GM12878 (cell line): ENCODE measurements at regions not wholly inside any gene's neighbourhood (a gene's known extent, or its start where the extent isn't known, plus 50 kb on each side); places are given as distances from the start of the nearest gene placed in this dataset.

ENCODE experiments used
- ATAC-seq: fragments of 200-7000 bp; cut with Tn5 transposase; 3 replicates; pipeline ENCODE4 v1.9.1; 2020; ENCODE audit warnings: mild to moderate bottlenecking, moderate library complexity
- BruUV-seq: library from RNA; stranded (reverse); fragments of 400-500 nt; replicated peaks from 2 replicates; lab custom pipeline; 2021; lab: Mats Ljungman, UMichigan
- CTCF ChIA-PET: fragments of 300-600 bp; sonication (Branson Sonifier 250); formaldehyde crosslinking; extraction: SDS; loops from one replicate; lab custom pipeline; 2021; ENCODE audit warnings: inconsistent platforms; lab: Yijun Ruan, JAX
- POLR2A ChIA-PET: fragments of 350-600 bp; formaldehyde crosslinking; extraction: SDS; loops from one replicate; lab custom pipeline; 2021; ENCODE audit warnings: inconsistent platforms; lab: Charles Lee
- RAD21 ChIA-PET: fragments of 300-600 bp; sonication (Branson Sonifier 250); formaldehyde crosslinking; loops from one replicate; lab custom pipeline; 2023; ENCODE audit warnings: antibody characterized with exemption; ENCODE audit not compliant: unreplicated experiment; lab: Charles Lee
- SMC1A ChIA-PET: fragments of 300-600 bp; sonication (Branson Sonifier 250); formaldehyde crosslinking; loops from one replicate; lab custom pipeline; 2023; ENCODE audit not compliant: unreplicated experiment, uncharacterized antibody; lab: Charles Lee
- DNase-seq: peaks from one replicate; pipeline ENCODE4 v3.0.0-alpha.2; 2011; ENCODE audit warnings: low read depth, low spot score
- FAIRE-seq: peaks from 3 replicates; lab custom pipeline; 2011; peaks lifted over from hg19 to GRCh38; lab: Jason Lieb, UNC
- H2AFZ ChIP-seq: 2 replicates; pipeline ENCODE4 v1.6.0; 2011; ENCODE audit warnings: low read depth, low read length, control low read depth; ENCODE audit not compliant: control insufficient read depth
- H3K27ac ChIP-seq: 2 replicates; pipeline ENCODE4 v1.5.1; 2011; ENCODE audit warnings: control low read depth; ENCODE audit not compliant: control insufficient read depth, insufficient read depth
- H3K27me3 ChIP-seq, 2 experiments: replicated peaks in 1 of 2; 2 replicates each; pipeline versions ENCODE4 v1.6.0 to v1.6.1; 2011; ENCODE audit warnings: low read length in 1 of 2; ENCODE audit not compliant: control insufficient read depth in 2 of 2, insufficient read depth in 2 of 2
- H3K36me3 ChIP-seq, 2 experiments: 2 replicates each; pipeline ENCODE4 v1.5.1; 2011; ENCODE audit warnings: low read length in 1 of 2; ENCODE audit not compliant: control insufficient read depth in 2 of 2, insufficient read depth in 2 of 2
- H3K4me1 ChIP-seq: 2 replicates; pipeline ENCODE4 v1.6.1; 2011; ENCODE audit warnings: mild to moderate bottlenecking, low read length, moderate library complexity, mixed read lengths; ENCODE audit not compliant: control insufficient read depth, insufficient read depth
- H3K4me2 ChIP-seq: 2 replicates; pipeline ENCODE4 v1.6.0; 2011; ENCODE audit warnings: control low read depth; ENCODE audit not compliant: control insufficient read depth, insufficient read depth
- H3K4me3 ChIP-seq: fragments of 200-600 bp; sonication (generic); 2 replicates; pipeline ENCODE4 v1.5.1; 2016
- H3K79me2 ChIP-seq: 2 replicates; pipeline ENCODE4 v1.6.0; 2011; ENCODE audit warnings: low read length; ENCODE audit not compliant: control insufficient read depth, insufficient read depth
- H3K9ac ChIP-seq: 2 replicates; pipeline ENCODE4 v1.8.0; 2011; ENCODE audit warnings: low read length, control low read depth, mixed read lengths; ENCODE audit not compliant: control insufficient read depth, insufficient read depth
- H3K9me3 ChIP-seq: replicated peaks from 3 replicates; pipeline ENCODE4 v1.5.1; 2011; ENCODE audit warnings: mild to moderate bottlenecking, low read length; ENCODE audit not compliant: control insufficient read depth, insufficient read depth
- H4K20me1 ChIP-seq: 2 replicates; pipeline ENCODE4 v1.6.0; 2011; ENCODE audit not compliant: control insufficient read depth, insufficient read depth
- CTCF ChIP-seq, 3 experiments: IDR thresholded peaks in 2 of 3; conservative IDR thresholded peaks in 1 of 3; 2 replicates each; pipeline ENCODE4 v1.5.1; 2011; ENCODE audit warnings: low read depth in 3 of 3, low read length in 3 of 3, mild to moderate bottlenecking in 3 of 3, control low read depth in 2 of 3, moderate library complexity in 2 of 3, inconsistent platforms in 1 of 3, mixed read lengths in 1 of 3; ENCODE audit not compliant: control insufficient read depth in 2 of 3, insufficient read depth in 1 of 3; ENCODE audit errors: extremely low read depth in 1 of 3
- FOS ChIP-seq: IDR thresholded peaks from 3 replicates; pipeline ENCODE4 v1.6.1; 2011; ENCODE audit warnings: borderline replicate concordance; ENCODE audit not compliant: insufficient read length; ENCODE audit errors: extremely low read depth
- GATAD2B ChIP-seq: fragments of 450-650 bp; conservative IDR thresholded peaks from 2 replicates; pipeline ENCODE4 v1.6.1; 2017; ENCODE audit warnings: low read depth, mild to moderate bottlenecking, moderate library complexity
- MTA2 ChIP-seq: fragments of 450-650 bp; IDR thresholded peaks from 2 replicates; pipeline ENCODE4 v1.6.1; 2016; ENCODE audit warnings: low read depth, mild to moderate bottlenecking, moderate library complexity
- PML ChIP-seq: IDR thresholded peaks from 2 replicates; pipeline ENCODE4 v1.6.1; 2012; ENCODE audit warnings: low read length, inconsistent platforms
- REST ChIP-seq: IDR thresholded peaks from 2 replicates; pipeline ENCODE4 v1.6.1; 2012; ENCODE audit warnings: mild to moderate bottlenecking, low read depth, low read length
- SMC3 ChIP-seq: IDR thresholded peaks from 2 replicates; pipeline ENCODE4 v1.6.1; 2011; ENCODE audit warnings: low read length, improper control_type of control experiment, borderline replicate concordance
- ZBED1 ChIP-seq: IDR thresholded peaks from 2 replicates; pipeline ENCODE4 v1.6.1; 2016; ENCODE audit warnings: borderline replicate concordance
- ZNF217 ChIP-seq: fragments of 450-650 bp; IDR thresholded peaks from 2 replicates; pipeline ENCODE4 v1.6.1; 2017; ENCODE audit warnings: antibody characterized with exemption, mild to moderate bottlenecking
- ZNF384 ChIP-seq: IDR thresholded peaks from 2 replicates; pipeline ENCODE4 v1.6.1; 2012; ENCODE audit warnings: low read depth, mild to moderate bottlenecking, low read length, improper control_type of control experiment, borderline replicate concordance
- ZNF622 ChIP-seq: fragments of 450-650 bp; IDR thresholded peaks from 2 replicates; pipeline ENCODE4 v1.6.1; 2017; ENCODE audit warnings: mild to moderate bottlenecking, inconsistent platforms
- WGBS: methylation state at CpG from one replicate; pipeline ENCODE4 v1.1.6; 2016; ENCODE audit warnings: low lambda C conversion rate; ENCODE audit not compliant: insufficient replicate concordance, insufficient coverage; ENCODE audit errors: missing lambda C conversion rate; 5-methylcytosine and 5-hydroxymethylcytosine counted together
- in situ Hi-C: fragments of 300-500 bp; cut with MboI; formaldehyde crosslinking; loops from 9 replicates; pipeline ENCODE4 v1.14.3; 2018; ENCODE audit warnings: mixed read lengths
- intact Hi-C: fragments of 100-400 bp; cut with micrococcal nuclease; formaldehyde crosslinking; loops from one replicate; pipeline ENCODE4 v1.14.2; 2022; ENCODE audit not compliant: unreplicated experiment

- H3K27me3 ChIP-seq = no peaks in the 10 kb centered on the region
- ChIA-PET POLR2A (no interaction called here), CTCF (no interaction called here), RAD21 (no interaction called here), SMC1A (no interaction called here)
- no peak overlapping the region for H3K4me2 ChIP-seq
- no peaks in the 10 kb centered on the region for H3K36me3 ChIP-seq
- H3K79me2 ChIP-seq = no peaks in the 10 kb centered on the region
- intact Hi-C loops = no loop called here
- H3K4me1 ChIP-seq = no peaks in the 10 kb centered on the region
- no peak for FAIRE-seq
- no peak overlapping the region for H2AFZ ChIP-seq
- no peak for ATAC-seq
- no peak for DNase-seq
- H3K9ac ChIP-seq = no peak overlapping the region
- no peak for TF ChIP-seq REST
- H3K27ac ChIP-seq = no peak overlapping the region
- WGBS = 42% methylated on average over 3 of the region's 3 CpGs
- no peaks in the 10 kb centered on the region for H4K20me1 ChIP-seq
- no peak overlapping the region for H3K4me3 ChIP-seq
- BruUV-seq = no TSS peak
- in situ Hi-C loops = no loop called here
- H3K9me3 ChIP-seq = no peaks in the 10 kb centered on the region
Observed at GRCh38 chr16:79821911-79822310, 221.4 kb upstream of the MAF start.

GRCh38 chr16:79816081-79816497, 215.6 kb upstream of the MAF start:
- intact Hi-C loops (no loop called here), in situ Hi-C loops (no loop called here)
- H3K27me3 ChIP-seq = no peaks in the 10 kb centered on the region
- H3K4me3 ChIP-seq = no peak overlapping the region
- H4K20me1 ChIP-seq = no peaks in the 10 kb centered on the region
- BruUV-seq = no TSS peak
- no peak overlapping the region for H2AFZ ChIP-seq
- ChIA-PET POLR2A (no interaction called here), SMC1A (no interaction called here), CTCF (no interaction called here), RAD21 (no interaction called here)
- H3K79me2 ChIP-seq = no peaks in the 10 kb centered on the region
- H3K36me3 ChIP-seq = no peaks in the 10 kb centered on the region
- WGBS = 22% methylated on average over 4 of the region's 4 CpGs
- H3K9me3 ChIP-seq = no peaks in the 10 kb centered on the region
- DNase-seq = no peak
- H3K9ac ChIP-seq = no peak overlapping the region
- H3K27ac ChIP-seq = no peak overlapping the region
- H3K4me2 ChIP-seq = no peak overlapping the region
- no peak for ATAC-seq
- no peaks in the 10 kb centered on the region for H3K4me1 ChIP-seq
- FAIRE-seq = no peak
- TF ChIP-seq MTA2 (no peak), ZBED1 (no peak), SMC3 (no peak), ZNF384 (no peak), FOS (no peak), GATAD2B (no peak), PML (no peak), ZNF622 (no peak), ZNF217 (no peak), CTCF (IDR thresholded peaks at IDR 0.05 in 2 of 3, conservative IDR thresholded peaks at IDR 0.05 in 1 of 3; ENCODE audit: control insufficient read depth in 2 of 3, extremely low read depth in 1 of 3, insufficient read depth in 1 of 3, low read depth in 3 of 3, low read length in 3 of 3) (no peak)
